ENCODE measurements at regions not wholly inside any gene's neighbourhood (a gene's known extent, or its start where the extent isn't known, plus 50 kb on each side); places are given as distances from the start of the nearest gene placed in this dataset.

GRCh38 chr1:55317673-55318072 lies 102.5 kb upstream of the USP24 start:
- H3K27me3 Mint-ChIP-seq (ENCODE audit: low read depth): peaks cover 4% of the 10 kb centered on the region
- no peaks in the 10 kb centered on the region for H3K9me3 Mint-ChIP-seq (ENCODE audit: low read depth)
- H3K36me3 Mint-ChIP-seq (ENCODE audit: low read depth): peaks cover 1% of the 10 kb centered on the region
- H3K27ac Mint-ChIP-seq (ENCODE audit: unreplicated experiment): no peak overlapping the region
- no peak for DNase-seq (ENCODE audit: low spot score)
- TF ChIP-seq CTCF (IDR thresholded peaks at IDR 0.05): no peak
- H3K4me1 Mint-ChIP-seq (ENCODE audit: low read depth): peaks cover 11% of the 10 kb centered on the region
- H3K4me3 Mint-ChIP-seq (ENCODE audit: unreplicated experiment): no peak overlapping the region

GRCh38 chr1:55316947-55317662 lies 101.9 kb upstream of the USP24 start:
- Mint-ChIP-seq H3K9me3 (ENCODE audit: low read depth) (no peaks in the 10 kb centered on the region), H3K27me3 (ENCODE audit: low read depth) (peaks cover 4% of the 10 kb centered on the region)

GRCh38 chr1:55316502-55316901 lies 101.3 kb upstream of the USP24 start:
- DNase-seq (ENCODE audit: low spot score): no peak
- H3K4me1 Mint-ChIP-seq (ENCODE audit: low read depth): peaks cover 8% of the 10 kb centered on the region
- no peak overlapping the region for H3K4me3 Mint-ChIP-seq (ENCODE audit: unreplicated experiment)
- no peaks in the 10 kb centered on the region for H3K9me3 Mint-ChIP-seq (ENCODE audit: low read depth)
- H3K36me3 Mint-ChIP-seq (ENCODE audit: low read depth): peaks cover 1% of the 10 kb centered on the region
- no peak overlapping the region for H3K27ac Mint-ChIP-seq (ENCODE audit: unreplicated experiment)
- peaks cover 4% of the 10 kb centered on the region for H3K27me3 Mint-ChIP-seq (ENCODE audit: low read depth)
- TF ChIP-seq CTCF (IDR thresholded peaks at IDR 0.05): no peak

More at GRCh38 chr1:55316947-55317662, 101.9 kb upstream of the USP24 start:
- no peak for TF ChIP-seq CTCF (IDR thresholded peaks at IDR 0.05)
- H3K36me3 Mint-ChIP-seq (ENCODE audit: low read depth): peaks cover 1% of the 10 kb centered on the region
- H3K4me1 Mint-ChIP-seq (ENCODE audit: low read depth): peaks cover 8% of the 10 kb centered on the region
- no peak for DNase-seq (ENCODE audit: low spot score)
- no peak overlapping the region for H3K27ac Mint-ChIP-seq (ENCODE audit: unreplicated experiment)
- H3K4me3 Mint-ChIP-seq (ENCODE audit: unreplicated experiment): no peak overlapping the region

- Mint-ChIP-seq H3K36me3 (ENCODE audit: low read depth) (peaks cover 1% of the 10 kb centered on the region), H3K4me1 (ENCODE audit: low read depth) (peaks cover 18% of the 10 kb centered on the region), H3K4me3 (ENCODE audit: unreplicated experiment) (no peak overlapping the region), H3K27ac (ENCODE audit: unreplicated experiment) (no peak overlapping the region), H3K9me3 (ENCODE audit: low read depth) (no peaks in the 10 kb centered on the region), H3K27me3 (ENCODE audit: low read depth) (peaks cover 4% of the 10 kb centered on the region)
- no peak for TF ChIP-seq CTCF (IDR thresholded peaks at IDR 0.05)
- no peak for DNase-seq (ENCODE audit: low spot score)
Measured at GRCh38 chr1:55315552-55315951, 100.4 kb upstream of the USP24 start.

- DNase-seq (ENCODE audit: low spot score): no peak
- no peak for TF ChIP-seq CTCF (IDR thresholded peaks at IDR 0.05)
- Mint-ChIP-seq H3K4me1 (ENCODE audit: low read depth) (peaks cover 23% of the 10 kb centered on the region), H3K9me3 (ENCODE audit: low read depth) (no peaks in the 10 kb centered on the region), H3K27me3 (ENCODE audit: low read depth) (peaks cover 4% of the 10 kb centered on the region), H3K36me3 (ENCODE audit: low read depth) (peaks cover 1% of the 10 kb centered on the region), H3K4me3 (ENCODE audit: unreplicated experiment) (no peak overlapping the region), H3K27ac (ENCODE audit: unreplicated experiment) (no peak overlapping the region)
Measured at GRCh38 chr1:55314740-55315139, 99.6 kb upstream of the USP24 start.

Data from chondrocyte (in vitro differentiated cells).